OCI-M2 (cell line): ENCODE measurements at regions not wholly inside any gene's neighbourhood (a gene's known extent, or its start where the extent isn't known, plus 50 kb on each side); places are given as distances from the start of the nearest gene placed in this dataset.

Experiments used
- DNase-seq: peaks from one replicate; lab custom pipeline; 2025; ENCODE audit not compliant: unreplicated experiment; lab: John Stamatoyannopoulos, UW

DNA sequence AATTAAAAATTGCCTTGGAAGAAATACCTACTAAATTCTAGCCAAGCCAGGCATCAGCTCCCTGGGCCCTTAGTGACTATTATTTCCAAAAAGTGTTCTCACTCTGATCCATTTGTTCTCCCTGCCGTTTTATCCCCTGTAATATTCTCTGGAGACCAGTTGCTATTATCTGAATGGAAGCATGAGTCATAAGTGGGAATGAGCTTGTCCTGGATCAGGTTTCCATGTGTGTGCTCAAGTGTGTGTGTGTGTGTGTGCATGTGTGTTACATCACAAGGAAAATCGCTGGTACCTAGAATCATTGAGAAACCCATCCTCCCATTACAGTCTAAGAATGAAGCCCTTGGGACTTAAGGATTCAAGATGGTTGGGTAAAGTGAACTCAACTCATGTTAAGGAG, 130.3 kb upstream of the CXCR4 start:
- DNase-seq = no peak

DNA sequence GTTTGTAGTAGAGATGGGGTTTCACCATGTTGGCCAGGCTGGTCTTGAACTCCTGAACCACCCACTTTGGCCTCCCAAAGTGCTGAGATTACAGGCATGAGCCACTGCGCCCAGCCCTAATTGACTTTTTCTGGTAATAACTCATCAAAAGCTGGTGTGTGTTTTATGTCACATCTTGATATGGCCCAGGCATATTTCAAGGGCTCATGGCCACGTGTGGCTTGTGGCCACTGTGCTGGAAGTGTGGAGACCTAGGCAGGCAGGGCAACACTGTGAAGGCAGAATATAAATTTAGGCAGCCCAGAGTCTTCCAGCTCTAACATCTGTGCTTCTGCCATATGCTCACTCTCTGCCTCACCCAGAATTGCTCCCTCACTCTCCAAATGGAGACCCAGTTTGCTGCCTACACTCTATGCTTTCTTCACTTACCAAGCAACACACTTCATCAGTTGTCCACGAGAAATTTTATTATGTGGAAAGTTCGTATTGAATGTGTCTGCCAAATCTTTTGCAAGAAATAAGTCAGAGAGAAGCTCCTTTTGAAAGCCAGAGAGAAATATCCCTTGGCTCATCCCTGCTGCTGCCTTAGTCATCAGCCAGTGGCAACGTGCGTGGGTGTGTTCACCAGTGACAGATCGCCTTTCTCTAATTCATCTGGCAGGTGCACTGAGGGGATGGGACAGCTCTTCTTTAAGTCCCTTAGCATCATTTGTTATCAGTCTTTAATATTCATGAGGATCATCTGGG, 129.4 kb upstream of the CXCR4 start:
- no peak for DNase-seq

DNA sequence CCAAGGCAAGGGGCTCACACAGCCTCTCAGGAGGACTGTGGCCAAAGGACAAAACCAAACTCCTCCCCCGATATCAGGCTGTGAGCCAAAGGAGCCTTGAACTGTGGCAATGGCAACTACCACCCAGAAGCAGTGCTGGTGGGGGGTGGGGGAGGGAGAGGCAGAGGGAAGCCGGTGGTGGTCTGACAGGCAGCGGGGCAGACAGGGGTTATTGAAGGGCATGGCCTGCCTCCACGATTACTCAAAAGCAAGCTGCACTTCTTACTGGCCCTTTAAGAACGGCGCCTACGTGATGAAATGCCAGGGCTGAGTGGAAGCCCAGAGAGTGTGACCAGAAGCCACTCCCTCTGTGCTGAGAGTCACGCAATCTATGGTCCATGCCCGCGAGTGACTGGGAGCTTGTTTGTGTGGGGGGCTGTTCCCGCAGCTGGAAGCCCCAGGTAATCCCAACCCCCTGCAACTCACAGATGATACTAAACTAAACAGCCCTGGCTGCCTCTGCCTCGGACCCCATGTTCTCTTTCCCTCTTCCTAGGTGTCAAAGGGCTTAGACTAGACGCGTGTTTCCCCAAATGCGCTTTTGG, 128.2 kb upstream of the CXCR4 start:
- DNase-seq = no peak

DNA sequence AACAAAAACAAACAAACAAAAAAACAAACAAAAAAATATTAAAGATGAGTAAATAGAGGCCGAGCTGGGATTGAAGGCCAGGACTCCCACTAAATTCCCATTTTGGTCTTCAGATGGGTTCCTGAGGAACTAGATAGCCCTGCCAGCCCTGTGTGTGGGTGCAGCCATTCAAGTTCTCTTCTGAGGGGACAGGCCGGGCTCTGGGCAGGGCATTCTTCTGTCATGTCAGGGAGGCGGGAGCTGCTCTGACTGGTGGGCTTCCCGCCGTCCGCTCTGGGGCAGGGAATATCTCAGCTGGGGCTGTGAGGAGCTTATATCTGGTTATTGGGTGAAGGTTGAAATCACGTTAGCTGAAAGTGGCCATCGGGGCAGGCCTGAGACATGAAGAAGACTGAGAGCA, 127.3 kb upstream of the CXCR4 start:
- DNase-seq = no peak

DNA sequence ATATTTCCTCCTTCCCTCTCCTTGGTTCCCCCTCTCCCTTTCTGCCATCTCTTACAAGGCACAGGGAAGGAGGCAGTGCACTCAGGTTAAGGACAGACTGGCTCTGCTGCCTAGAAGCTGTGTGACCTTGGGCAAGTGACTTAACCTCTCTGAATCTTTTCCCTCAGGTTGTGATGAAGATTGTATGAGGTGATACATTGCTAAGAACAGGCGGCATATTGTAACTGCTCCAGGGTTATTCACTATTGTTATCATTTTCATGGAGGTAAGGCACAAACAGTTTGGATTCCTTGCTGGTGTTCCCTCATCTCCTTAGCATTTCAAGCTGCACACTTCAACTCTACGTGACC, 126.6 kb upstream of the CXCR4 start:
- DNase-seq = no peak

DNA sequence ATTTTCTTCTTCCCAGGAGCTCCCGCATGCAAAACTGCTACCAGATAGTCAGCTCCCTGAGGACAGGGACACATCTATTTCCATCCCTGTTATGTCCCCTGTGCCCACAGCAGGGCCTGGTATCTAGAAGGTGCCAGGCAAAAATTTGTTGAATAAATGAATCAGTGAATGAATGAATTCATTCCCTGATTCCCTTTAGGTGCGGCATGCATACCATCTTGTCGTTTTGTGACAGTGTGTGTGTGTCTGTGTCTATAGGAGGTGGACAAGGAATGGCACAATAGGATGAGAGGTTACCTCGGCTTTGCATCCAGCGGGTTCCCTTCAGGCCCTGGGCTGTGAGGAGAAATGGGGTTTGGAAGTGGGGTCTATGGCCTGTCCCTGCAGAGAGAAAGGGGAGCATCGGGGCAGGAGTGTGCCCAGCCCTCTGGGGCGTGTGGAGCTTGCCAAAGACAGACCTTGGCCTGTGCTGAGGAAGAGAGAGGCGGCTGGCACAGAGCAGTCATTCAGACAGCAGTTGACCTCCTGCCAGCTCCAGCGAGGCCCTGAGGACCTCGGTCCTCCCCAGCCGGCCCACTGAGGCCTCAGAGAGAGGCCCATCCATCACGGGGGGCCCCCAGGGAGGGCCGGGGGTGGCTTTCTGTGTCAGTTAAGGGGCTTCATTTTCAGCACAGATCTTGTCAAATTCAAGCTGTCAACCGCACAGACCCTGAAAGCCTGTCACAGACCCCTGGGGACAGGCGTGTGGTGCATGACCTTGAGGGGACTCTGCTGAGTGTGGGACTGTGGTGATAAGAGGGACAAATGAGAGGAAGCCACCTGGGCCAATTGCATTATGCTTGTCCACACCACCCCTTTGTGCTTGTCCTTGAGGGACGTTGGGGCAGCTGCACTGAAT, 125.9 kb upstream of the CXCR4 start:
- DNase-seq = no peak

DNA sequence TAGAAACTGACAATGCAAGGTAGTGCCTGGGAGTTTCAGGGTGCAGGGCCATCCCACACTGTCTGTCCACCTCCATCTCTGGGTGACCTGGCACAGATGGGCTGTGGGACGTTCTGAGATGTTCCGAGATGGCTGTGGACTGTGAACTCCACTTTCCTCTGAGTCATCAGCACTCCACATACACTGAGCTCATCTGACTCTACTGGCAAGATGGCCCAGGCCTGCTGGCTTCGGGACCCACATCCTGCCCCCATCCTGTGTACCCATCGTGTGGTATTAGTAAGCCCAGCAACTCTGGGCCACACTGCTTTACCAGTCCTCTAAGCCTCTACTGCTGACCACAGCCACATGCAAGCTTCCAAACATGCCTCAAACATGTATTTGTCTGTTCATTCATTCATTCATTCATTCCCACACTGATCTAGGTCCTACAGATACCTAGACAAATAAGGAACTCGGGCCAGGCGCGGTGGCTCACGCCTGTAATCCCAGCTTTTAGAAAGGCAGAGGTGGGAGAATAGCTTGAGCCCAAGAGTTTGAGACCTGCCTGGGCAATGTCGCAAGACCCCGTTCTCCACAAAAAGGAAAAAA, 124.8 kb upstream of the CXCR4 start:
- no peak for DNase-seq

DNA sequence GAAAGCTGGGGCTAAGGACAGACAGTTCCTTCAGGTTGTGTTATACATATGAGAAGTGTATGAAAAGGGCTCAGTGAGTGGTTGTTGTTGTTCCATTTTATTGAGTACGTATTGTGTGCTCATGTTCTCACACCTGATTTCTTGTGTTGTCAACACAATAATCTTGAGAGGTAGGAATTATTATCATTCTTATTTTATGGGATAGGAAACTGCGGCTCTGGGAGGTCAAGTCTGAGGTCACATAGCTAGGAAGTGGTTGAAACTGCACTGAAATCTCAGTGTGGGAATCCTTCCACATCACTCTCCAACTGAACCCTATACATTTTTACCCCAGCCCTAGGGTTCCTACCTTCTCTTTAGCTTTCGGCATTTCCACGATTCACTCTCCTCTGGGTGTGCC, 124.2 kb upstream of the CXCR4 start:
- DNase-seq = no peak

DNA sequence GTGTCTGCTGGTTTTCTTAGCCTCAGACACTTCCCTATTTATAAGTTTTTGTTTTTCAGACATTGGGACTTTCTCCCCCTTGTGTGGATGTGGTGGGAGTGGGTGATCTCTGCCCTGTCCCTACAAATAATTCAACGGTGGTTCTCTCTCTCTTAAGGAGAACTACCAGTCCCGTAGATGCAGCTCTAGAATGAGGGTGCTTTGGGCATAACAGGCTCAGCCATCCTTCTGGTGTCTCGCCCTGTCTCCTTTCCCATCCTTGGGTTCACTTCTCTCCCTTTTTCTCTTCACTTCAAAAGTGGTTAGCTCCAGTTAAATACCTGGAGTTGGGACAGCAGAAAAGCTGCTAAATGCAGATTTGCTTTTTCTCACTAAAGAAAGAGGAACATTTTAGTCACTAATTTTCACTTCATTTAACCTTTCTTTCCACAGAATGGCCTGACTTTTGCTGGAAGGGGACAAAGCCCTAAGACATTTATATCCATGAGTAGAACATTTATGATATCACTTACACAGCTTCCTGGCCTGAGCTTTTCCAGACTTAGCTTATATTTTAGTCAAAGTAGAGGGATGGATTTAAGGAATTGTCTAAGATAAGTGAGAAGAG, 121.2 kb upstream of the CXCR4 start:
- DNase-seq = no peak

DNA sequence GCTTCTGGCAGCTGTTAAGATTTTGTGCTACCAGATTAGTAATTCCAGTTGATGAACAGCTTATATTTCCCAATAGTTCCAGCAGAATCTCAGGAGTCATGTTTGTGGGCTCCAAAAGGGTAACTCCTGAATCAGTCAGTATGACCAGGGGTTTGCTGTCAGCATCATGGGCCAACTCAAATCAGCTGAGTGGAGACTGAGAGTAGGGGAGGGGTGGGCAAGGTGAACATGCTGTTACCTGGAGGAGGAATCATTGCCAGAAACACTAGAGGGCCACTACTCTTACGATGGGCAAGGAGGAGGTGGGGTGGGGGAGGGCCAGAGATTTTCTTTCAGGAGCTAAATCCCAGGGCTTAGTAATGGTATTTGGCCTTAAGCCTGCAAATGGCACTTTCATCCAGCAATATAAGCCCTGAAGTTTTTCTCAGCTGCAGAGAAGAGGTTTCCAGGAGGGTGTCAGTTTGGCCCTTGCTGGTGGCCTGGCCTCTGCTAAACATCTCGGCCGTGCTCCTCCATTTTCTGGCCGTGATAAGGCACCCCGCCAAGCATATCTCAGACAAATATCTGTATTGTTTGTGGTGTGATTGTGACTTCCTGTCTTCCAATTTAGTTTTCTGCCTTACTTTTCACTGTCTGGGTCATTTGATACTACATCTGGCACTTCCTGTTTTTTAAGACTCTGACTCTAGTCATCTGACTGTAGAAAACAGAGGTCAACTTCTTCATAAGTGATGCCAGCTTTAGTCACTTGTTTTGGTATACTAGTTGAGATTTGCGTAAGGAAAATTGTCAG, 120.5 kb upstream of the CXCR4 start:
- peak; percentile 21 for DNase-seq

DNA sequence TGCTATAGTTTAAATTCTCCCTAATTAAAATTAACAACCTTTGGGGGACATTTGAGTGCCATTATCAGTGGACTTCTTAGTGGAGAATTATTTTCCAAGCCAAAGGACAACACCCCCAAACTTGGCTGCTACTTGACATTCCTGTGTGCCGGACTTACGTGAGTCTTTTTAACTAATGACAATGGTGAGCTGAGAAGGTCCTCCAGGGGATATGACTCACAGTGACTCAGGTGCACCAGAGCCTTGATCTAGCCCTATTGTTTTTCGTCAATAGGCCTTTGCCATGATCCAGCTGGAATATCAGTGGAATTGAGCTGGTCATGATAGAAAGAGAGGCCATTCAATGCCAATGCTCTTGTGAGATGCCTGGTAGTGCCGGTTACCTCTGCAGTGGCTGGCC, 118.1 kb upstream of the CXCR4 start:
- no peak for DNase-seq

DNA sequence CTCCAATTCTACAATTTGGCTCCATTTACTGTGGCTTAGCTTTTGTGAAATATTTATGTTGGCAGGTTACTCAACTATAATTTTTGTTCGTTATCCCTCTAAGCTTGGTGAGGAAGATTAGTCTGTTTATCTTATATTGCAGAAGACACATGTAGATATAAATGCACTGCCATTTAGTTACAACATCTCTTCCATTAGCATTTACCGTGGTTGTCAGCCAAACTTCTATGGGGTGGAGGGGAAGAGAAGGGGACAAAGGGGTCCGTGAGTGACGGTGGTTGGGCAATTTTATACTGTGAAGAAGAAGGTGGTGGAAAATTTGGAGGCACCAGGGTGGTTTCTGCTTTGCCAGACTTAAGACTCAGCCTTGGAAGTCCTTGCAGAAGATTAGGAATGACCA, 117.6 kb upstream of the CXCR4 start:
- DNase-seq = no peak

DNA sequence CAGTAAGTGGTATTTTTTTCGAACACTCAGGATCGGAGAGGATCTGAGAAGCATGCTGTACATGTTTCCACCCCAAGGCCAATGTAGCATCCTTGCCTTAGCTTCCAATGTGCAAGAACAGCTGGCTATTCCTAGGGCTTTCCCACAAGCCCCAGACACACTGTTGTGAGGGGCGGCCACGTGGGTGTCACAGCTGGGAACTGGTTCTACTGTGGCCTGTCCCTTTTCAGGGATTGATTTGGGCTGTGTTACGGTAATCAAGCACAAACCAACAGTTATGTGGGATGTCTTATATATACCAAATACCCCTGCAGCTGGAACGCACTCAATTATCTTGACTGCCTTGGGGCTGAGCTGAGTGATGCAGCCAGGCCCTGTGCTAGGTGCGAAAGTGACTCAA, 116.3 kb upstream of the CXCR4 start:
- DNase-seq = no peak

DNA sequence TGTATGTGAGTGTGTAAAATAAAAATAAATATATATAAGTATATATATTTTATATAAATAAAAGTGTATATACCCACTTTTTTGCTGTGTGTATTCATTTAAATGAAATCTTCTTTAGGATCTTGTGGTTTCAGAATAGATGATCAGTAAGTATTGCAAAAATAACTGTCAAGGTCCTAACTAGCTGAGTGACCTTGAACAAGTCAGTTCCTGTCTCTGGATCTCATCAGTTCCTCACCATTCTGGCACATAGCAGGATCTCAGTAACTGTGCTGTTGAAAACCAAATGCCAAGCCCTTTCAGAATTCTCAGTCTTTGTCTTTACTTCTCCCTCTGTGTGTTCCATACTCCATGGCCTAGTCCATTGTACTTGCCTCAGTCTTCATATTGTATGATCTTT, 115.3 kb upstream of the CXCR4 start:
- no peak for DNase-seq

DNA sequence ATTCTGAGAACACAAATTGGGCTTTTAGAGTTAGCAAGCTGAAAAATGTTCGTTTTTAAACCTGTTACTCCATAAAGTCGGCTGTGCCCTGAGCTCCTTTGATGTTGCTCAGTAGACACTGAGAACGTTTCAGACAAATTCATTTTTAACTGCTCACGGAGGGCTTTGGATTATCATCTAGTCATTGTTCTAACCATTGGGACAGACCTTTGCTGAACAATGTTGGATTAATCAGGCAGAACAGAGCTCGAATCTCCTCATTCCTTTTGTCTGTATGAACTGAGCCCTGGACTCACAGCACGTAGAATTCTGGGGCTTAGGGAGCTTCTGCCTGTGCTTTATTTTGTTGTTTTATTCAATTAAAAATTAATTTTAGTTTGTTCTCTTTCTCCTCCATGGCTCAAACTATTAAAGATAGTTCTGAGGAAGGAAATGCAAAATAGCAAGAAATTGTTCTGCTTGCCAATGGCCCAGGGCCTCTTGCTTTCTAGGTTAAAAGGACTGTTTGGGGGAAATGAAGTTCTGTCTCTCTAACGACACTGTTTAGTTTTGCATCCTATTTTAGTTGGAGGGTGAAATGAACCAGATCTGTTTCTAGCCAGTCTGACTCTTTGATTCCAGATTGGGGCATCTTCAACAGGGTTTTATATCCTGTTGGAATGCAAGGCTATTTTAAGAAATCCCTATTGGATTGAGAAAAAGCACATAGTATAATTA, 114.7 kb upstream of the CXCR4 start:
- no peak for DNase-seq

DNA sequence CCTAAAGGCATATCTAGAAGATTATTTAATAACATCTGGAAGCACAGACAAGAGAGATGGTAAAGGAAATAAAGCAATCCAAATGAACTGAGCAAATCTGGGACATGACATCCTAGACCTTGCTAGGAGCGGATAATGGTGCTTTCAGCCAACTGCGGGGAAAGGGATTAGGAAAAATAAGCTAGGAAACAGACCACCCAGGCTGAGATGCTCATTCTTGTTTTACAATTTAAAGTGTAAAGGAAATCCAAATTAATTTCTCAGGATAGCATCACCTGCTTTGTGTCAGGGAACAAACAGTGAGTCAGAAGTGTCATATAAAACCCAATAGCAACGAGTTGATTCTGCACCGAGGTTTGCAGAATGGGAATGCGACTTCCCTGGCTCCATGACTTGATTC, 112.5 kb upstream of the CXCR4 start:
- no peak for DNase-seq

DNA sequence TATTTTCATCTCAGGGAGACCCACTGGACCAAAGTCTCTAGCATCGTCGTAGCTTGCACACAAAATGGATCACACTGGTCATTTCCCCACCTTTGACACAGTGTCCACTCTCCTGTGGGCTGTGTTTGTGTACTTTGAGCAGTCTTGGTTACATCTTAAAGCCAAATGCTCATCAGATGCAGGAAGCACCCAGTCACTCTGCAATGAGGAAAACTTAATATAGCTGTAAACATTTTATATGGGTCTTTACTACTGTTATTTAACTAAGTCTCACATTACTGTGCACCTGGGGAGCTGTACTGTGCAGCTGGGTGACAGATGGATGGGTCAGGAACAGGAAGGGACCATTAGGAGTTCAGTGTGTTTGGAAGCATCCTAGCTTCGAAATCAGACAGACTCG, 109.0 kb upstream of the CXCR4 start:
- DNase-seq = no peak

DNA sequence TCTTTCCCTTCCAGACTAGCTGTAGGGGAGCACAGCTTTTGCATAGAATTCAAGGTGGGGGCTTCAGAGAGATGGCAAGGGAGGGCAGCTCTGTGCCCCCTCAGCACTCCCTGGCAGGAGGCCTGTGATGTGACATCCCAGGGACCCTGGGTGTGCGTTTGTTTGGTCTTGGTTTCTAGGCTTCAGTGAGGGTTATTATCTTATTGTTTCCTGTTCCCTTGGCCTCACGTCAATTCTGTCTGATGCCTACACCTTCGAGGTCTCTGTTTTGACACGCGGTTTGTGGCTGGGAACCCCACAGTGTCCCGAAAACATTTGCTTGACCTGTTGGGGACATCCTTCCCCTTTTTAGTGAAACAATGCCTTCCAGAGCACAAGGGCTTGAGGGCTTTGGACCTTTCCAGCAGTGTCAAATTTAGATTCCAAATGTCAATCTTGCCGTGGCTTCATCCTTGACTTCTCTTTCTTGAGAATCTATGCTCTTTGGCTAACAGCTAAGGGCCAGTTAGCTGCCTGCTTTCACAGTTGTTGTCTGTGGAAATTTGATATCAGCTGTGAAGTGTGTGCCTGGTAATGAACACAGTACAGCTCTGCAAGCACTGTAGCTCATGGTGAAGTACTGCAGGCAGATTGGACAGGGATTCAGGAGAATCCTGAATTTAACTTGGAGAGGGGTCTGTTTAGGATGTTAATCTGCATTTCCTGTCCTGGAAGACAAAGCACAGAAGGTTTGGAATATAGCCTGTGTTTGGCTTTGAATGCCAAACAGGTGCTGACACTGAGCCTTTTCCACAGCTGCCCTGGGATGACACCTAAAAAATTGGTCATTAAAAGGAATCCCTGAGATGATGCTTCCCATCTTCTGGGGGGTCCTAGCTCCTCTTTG, 108.2 kb upstream of the CXCR4 start:
- no peak for DNase-seq

DNA sequence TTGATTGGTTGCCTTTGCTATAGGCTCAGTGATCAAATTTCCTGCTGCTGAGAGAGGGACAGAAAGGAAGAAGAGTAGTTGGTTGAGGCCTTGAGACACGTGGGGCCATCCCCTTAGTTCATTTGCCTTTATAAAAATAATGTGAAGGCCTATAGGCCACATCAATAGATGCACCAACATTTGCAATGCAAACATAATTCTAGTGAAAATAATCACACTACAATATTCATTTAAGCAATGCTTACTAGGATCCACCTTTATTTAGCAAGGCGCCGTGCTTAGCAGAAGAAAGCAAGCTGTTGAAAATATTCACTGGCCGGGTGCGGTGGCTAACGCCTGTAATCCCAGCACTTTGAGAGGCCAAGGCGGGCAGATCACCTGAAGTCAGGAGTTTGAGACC, 105.3 kb upstream of the CXCR4 start:
- no peak for DNase-seq
